Right lobe of liver (tissue), 4 donors: ENCODE measurements at regions not wholly inside any gene's neighbourhood (a gene's known extent, or its start where the extent isn't known, plus 50 kb on each side); places are given as distances from the start of the nearest gene placed in this dataset.

Source experiments
- POLR2A ChIP-seq: fragments of 450-650 bp; IDR thresholded peaks from one replicate; pipeline ENCODE4 v1.6.1; 2017; ENCODE audit warnings: antibody characterized with exemption, mild to moderate bottlenecking
- TF ChIP-seq, protein P1 (sequence below), 4 donors: fragments of 200-600 bp in 3 of 4; fragments of 450-650 bp in 1 of 4; IDR thresholded peaks; one replicate each; pipeline versions ENCODE4 v1.5.1 to v1.8.0; 2016 to 2022; ENCODE audit warnings: antibody characterized with exemption in 4 of 4, mild to moderate bottlenecking in 2 of 4
- donor health status: DM: no; HTN: no; CAD: no.
- donor health status: DM: no; HTN: no; CAD: no.
- donor health status: DM: no; HTN: yes; CAD: no.

DNA sequence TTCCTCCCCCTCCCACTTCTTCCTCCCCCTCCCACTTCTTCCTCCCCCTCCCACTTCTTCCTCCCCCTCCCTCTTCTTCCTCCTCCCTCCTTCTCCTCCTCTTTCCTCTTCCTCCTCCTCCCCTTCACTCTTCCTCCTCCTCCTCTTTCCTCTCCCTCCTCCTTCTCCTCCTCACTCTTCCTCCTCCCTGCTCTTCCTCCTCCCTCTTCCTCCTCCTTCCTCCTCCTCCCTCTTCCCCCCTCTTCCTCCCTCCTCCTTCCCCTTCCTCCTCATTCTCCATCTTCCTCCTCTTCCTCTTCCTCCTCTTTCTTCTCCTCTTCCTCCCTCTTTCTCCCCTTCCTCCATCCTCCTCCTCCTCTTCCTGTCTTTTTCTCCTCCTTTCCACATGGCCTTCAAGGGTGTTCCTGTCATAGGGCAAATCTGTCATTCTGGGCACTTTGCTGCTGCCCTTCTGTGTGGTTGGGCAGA, 111.4 kb downstream of the PHETA1 start:
- TF ChIP-seq POLR2A = no peak
- TF ChIP-seq, protein P1, sequence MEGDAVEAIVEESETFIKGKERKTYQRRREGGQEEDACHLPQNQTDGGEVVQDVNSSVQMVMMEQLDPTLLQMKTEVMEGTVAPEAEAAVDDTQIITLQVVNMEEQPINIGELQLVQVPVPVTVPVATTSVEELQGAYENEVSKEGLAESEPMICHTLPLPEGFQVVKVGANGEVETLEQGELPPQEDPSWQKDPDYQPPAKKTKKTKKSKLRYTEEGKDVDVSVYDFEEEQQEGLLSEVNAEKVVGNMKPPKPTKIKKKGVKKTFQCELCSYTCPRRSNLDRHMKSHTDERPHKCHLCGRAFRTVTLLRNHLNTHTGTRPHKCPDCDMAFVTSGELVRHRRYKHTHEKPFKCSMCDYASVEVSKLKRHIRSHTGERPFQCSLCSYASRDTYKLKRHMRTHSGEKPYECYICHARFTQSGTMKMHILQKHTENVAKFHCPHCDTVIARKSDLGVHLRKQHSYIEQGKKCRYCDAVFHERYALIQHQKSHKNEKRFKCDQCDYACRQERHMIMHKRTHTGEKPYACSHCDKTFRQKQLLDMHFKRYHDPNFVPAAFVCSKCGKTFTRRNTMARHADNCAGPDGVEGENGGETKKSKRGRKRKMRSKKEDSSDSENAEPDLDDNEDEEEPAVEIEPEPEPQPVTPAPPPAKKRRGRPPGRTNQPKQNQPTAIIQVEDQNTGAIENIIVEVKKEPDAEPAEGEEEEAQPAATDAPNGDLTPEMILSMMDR (IDR thresholded peaks at IDR 0.05) = no peak
